HL-60 (cell line): ENCODE measurements at regions not wholly inside any gene's neighbourhood (a gene's known extent, or its start where the extent isn't known, plus 50 kb on each side); places are given as distances from the start of the nearest gene placed in this dataset.

Experiments used
- CTCF ChIP-seq: IDR thresholded peaks from one replicate; pipeline ENCODE4 v1.5.1; 2011; ENCODE audit warnings: low read length, control low read depth, inconsistent platforms; ENCODE audit not compliant: insufficient read depth
- GABPA ChIP-seq: IDR thresholded peaks from 2 replicates; pipeline ENCODE4 v1.6.1; 2012; ENCODE audit warnings: low read depth
- POLR2AphosphoS5 ChIP-seq: IDR thresholded peaks from 2 replicates; pipeline ENCODE4 v1.6.1; 2012; ENCODE audit warnings: low read depth
- REST ChIP-seq: IDR thresholded peaks from 2 replicates; pipeline ENCODE4 v1.6.1; 2012; ENCODE audit warnings: low read depth; ENCODE audit not compliant: insufficient replicate concordance
- SPI1 ChIP-seq: IDR thresholded peaks from 2 replicates; pipeline ENCODE4 v1.6.1; 2012; ENCODE audit warnings: low read depth, mild to moderate bottlenecking, borderline replicate concordance

- TF ChIP-seq CTCF = no peak
- no peak for TF ChIP-seq REST
- TF ChIP-seq GABPA = no peak
- no peak for TF ChIP-seq POLR2AphosphoS5
- no peak for TF ChIP-seq SPI1
Measured at GRCh38 chr11:122025757-122026156, 90.3 kb downstream of the BLID start.
